GM23338 (cell line): ENCODE measurements at regions not wholly inside any gene's neighbourhood (a gene's known extent, or its start where the extent isn't known, plus 50 kb on each side); places are given as distances from the start of the nearest gene placed in this dataset.

ENCODE experiments used
- CTCF ChIP-seq, 2 experiments: fragments of 200-600 bp in 1 of 2; sonication (generic) in 1 of 2; conservative IDR thresholded peaks; 2 replicates each; pipeline versions ENCODE4 v1.5.1 to v1.6.1; 2016 to 2017; ENCODE audit warnings: antibody characterized with exemption in 2 of 2, low read depth in 2 of 2, mild to moderate bottlenecking in 2 of 2, moderate library complexity in 1 of 2
- EZH2 ChIP-seq: fragments of 200-600 bp; sonication (generic); IDR thresholded peaks from one replicate; pipeline ENCODE4 v1.8.0; 2017; ENCODE audit warnings: antibody characterized with exemption, mild to moderate bottlenecking, low read depth; ENCODE audit not compliant: unreplicated experiment

GRCh38 chr14:47821135-47821534, 145.7 kb upstream of the MDGA2 start:
- TF ChIP-seq EZH2 (no peak), CTCF (conservative IDR thresholded peaks at IDR 0.05; ENCODE audit: low read depth in 2 of 2) (no peak)
